Stimulated activated CD8-positive, alpha-beta memory T cell treated with anti-CD3 and anti-CD28 coated beads, Interleukin-15, amount 100 ng/mL, for 48 hours (primary cell): ENCODE measurements at regions not wholly inside any gene's neighbourhood (a gene's known extent, or its start where the extent isn't known, plus 50 kb on each side); places are given as distances from the start of the nearest gene placed in this dataset.
"Not testable (repeated sequence)": the region's sequence is repeated elsewhere in the genome, so short reads cannot be mapped to it uniquely, and the experiment has no call there.

Experiments used
- DNase-seq, 2 donors: peaks; one replicate each; pipeline ENCODE4 v3.0.0-alpha.2; 2020; ENCODE audit warnings: low read depth in 2 of 2

DNA sequence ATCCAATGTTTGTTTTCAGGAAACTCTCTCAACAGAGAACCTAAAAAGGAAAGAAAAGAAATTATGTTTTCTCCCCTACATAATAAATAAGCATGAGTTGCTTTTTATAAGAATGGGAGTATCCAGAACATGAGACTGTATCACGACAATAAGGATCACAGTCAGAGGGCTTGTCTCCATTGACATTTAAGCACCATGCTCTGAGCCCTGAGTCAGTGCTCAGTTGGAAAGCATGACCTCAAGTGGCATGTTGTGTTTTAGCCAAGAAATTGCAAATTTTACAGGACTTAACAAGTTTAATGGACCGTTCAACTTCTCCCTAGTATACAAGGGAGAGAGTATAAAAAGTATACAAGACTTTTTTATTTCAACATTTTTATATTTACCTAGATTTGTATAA lies 431.6 kb downstream of the GJA1 start:
- no peak for DNase-seq

- no peak for DNase-seq
These were observed 432.8 kb downstream of the GJA1 start for GRCh38 chr6:121868206-121868605.

DNA sequence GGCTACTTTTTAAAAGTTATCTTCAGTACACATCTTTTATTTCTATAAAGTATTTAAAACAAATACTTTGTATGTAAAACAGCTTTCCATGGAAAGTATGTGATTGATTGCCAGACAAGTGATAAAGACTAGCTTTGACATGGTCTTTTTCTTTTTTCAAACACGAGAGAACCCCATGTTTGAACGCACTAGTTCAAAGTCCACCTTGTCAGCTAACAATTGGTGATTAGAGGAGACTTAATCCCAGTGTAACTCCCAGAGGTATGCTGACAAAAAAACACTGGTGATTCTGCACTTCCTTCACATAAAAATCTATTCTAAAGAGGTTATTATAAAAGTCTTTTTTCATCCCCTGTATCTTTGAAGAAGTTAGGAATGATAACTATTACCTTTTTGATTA lies 438.1 kb downstream of the GJA1 start:
- DNase-seq = no peak

- no peak for DNase-seq
These were observed 441.3 kb downstream of the GJA1 start for GRCh38 chr6:121876721-121877120.

GRCh38 chr6:121879149-121879548 lies 443.7 kb downstream of the GJA1 start:
- DNase-seq = no peak

DNA sequence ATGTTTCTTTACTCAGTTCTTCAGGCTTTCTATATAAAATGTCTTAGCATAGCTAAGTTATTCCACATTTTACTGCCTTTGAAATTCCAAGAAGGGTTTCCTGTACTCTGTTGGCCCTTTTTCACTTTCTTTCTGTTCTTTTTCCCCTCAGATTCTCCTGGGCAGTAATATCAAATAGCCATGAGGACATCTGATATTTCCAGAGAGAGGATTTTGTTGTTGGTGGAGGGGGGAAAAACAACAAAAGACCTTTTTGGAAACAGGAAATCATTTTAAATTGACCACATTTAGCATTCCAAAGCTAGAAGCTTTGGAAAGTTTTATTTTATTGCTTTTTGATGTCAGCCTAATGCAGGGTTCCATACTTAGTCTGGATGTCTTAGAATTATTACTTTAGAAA lies 445.4 kb downstream of the GJA1 start:
- DNase-seq = no peak

DNA sequence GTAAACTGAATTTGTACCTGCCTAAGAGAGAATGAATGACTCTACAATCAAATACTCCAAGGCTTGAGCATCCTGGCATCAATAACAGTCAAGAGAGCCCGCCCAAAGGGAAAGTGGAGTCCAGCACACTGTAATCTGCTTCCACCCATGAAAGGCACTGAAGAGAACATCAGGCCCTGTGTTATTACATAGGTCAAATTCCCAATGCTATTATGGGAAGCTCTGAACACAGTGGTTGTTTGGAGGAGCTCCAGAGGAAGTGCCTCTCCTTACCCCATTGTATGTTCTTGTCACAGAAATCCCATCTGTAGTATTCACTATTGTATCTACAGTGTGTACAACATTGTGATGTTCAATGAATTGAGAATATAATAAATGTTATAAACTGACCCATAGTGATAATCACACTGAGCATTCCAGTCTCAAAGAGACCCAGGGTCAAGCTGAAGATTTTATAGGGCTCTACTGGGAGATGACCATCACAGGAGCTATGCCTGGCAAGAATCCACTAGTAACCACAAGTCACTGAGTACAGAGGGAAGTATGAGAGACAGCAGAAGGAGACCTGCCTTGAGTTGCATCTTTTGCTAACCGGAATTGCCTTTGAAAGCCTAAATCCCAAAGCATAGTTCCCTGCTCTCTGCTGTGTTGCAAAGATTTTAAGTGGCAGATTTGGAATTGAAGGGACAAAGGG lies 446.7 kb downstream of the GJA1 start:
- no peak for DNase-seq

GRCh38 chr6:121884091-121884490 lies 448.6 kb downstream of the GJA1 start:
- DNase-seq = no peak

DNA sequence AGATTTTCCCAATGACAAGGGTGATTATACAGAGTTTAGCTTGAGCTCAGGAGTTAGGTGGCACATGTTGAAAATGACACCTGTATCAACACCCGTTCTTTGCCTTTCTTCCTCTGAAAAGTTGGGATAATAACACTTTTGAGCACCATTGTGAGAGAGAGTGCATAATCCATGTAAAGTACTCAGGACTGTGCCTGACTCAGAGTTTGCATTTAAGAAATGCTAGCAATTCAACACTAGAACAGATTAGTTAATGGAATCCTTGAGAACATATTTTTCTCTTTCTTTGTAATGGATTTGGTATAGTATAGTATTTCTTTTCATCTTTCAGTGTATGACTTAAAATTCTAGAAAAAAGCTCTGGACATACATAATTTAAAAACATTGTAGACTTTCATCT lies 449.2 kb downstream of the GJA1 start:
- DNase-seq = no peak

DNA sequence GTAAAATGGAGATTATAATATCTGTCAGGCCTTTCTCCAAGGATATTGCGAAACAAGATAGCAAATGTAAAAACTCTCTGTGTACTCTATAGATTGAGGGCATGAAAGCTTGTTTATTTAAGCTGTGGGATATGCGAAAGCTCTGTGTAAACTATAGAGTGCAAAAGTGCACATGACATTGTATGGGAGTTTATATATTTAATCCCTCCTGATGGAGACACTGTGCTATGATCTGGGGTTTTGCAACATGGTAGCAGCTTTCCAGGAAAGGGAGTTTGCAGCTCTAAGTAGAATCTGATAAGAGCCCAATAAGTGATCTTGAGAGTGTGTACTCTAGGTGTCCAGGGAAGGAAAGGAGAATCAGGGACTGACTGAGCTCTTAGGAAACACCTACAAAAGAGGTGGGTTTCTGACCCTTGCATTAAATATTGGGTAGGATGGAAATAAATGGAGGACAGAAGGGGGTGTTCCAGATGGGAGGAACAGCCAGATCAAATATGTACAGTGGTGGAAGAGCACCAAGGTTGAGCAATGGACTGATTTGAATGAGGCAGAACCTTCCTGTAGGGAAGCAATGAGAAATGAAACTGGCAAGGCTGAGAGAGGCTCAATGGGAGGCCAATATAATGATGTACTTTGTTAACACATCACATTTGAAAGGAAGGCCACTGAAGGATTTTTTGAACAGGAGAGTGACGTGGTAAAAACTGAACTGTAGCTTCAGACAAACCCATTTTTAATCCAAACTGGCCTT lies 450.1 kb downstream of the GJA1 start:
- DNase-seq = no peak

DNA sequence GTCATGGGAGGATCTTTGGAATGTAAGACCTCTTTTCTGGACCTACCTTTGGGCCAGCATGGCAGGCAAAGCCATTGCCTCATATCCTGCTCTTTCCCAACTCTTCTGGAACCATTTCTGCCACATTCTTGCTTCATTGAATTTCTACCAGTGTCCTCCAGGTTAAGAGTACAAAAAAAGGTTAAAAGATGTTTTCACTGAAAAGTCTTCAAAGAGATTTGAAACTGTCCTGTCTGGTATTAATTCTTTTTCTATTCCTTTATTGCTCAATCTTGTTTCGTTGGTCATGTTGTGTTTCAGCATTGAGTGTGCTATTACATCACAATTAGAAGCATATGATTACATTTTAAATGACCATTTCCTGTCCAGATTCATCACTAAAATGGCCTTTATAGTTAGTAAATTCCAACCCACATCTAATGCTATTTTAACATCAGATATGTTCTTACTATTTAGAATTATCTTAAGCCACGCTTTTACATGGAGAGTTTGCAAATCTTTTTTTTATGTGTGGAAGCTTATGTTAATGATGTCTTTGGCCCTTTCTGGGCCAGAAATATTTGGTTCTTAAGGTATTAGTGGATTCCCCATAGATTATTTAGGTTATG lies 450.9 kb downstream of the GJA1 start:
- DNase-seq = no peak

GRCh38 chr6:121887724-121888123 lies 452.3 kb downstream of the GJA1 start:
- DNase-seq = no peak

DNA sequence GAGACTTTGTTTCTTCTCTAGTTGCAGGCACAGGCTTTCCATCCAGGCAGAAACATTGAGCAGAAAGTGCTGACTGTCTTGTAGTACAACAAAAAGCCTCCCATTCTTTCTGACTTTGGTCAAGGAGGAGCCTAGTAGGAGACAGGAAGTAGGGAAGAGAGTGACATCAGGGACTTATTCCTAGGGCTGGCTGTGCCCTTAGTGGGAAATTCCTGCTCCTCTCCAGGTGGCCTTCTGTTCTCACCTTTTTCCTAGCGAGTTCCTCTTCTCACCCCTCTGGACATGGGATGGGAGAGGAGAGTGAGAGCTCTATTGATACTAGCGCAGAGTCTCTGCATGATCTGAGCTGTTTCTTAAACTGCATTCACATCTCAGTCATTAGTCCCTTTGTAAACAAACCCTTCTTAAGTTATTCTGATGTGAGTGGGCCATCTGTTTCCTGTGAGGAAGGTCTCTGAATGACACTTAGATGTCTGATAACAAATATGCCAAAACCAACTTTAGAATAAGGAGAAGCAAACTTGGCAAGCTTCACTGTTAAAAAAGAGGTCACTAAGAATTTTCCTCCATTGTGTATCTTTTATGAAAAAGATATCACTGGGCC lies 455.0 kb downstream of the GJA1 start:
- DNase-seq = no peak

GRCh38 chr6:121895731-121896130 lies 460.3 kb downstream of the GJA1 start:
- not testable (repeated sequence) for DNase-seq

DNA sequence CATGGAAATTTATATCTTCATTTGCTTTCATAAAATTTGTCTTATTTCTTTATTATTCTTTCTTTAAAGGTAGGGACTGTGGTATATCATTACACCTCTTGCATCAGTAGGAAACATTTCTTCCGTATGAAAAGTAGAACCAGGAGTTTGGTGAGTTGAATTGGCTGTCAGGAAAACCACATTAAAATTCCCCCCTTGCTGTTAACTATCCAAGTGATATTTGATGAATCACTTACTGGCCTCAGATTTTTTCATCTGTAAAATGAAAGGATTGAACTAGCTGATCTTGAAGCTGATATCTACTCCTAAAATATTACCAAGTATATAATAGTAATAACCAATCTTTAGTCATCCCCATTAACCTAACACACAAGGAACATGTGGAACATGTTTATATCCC lies 460.9 kb downstream of the GJA1 start:
- DNase-seq = no peak

DNA sequence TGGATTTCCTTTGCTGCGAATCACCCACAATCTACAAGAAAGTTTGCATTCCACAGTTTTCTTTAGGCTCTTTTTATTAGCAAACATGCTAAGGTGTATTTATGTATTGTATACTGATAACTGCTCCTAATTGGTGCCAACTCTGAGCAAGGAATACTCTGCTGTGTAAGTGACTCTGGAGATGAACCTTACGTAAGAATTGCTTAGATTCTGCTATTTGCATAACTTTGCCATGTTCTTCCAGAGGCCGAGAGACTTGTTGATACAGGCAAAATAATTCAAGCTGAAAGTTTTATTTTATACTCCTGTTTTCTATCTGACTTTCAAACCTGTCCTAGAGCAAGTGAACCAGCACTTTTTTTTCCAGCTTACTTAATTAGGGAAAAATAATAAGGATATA lies 461.3 kb downstream of the GJA1 start:
- no peak for DNase-seq

DNA sequence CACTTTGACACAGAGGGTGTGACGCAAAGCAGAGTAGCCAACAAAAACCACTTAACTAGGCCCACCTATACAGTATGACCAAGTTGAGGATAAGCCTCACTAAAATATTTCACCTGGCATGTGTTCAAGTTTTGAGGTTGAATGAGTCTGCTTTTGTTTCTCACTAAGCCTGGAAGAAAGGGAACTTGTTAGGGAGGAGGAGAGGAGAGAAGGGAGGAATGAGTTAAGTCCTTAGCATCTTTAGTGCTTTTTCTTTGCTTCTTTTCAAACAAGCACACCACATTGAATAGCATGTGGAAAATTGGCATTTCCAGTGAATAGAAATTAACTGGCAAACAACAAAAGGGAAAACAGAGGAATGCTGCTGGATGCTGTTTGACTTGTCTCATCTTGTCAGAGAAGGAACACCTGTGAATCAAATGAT lies 461.9 kb downstream of the GJA1 start:
- DNase-seq = no peak

DNA sequence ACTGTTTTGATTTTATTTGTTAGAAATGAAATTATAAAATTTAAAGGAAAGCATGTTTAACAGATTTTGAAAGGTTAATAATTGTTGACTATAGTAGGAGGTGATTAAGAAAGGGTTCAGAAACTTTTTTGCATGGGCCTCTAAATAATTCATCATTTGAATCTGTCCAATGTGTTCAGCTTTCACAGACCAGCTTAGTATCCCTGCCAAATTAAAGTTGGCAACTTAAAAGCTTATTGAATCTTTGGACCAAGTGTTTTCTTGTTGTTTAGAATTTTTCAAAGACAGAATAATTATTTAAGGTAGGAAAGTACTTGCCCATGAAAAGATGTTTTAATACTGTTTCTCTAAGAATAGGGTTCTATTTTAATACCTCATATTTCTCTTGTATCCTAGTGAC lies 466.0 kb downstream of the GJA1 start:
- DNase-seq = no peak

DNA sequence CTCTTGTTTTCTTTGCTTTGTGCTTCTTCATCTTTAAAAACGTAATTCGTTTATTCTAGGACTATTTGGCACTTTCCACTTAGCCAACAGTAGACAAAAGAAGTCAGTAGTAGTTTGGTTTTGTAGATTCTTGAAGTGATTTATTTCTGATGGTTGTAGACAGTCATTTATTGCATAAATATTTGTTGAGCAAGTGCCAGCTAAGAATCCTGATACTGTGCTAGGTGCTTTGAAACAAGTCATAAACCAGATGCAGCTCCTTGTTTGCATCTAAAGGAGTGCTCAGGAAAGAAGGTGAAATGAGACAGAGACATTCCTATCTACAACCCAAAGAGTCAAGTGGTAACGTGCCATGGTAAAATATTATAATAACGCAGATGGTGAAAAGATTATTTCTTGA lies 469.1 kb downstream of the GJA1 start:
- no peak for DNase-seq

GRCh38 chr6:121912905-121913304 lies 477.5 kb downstream of the GJA1 start:
- no peak for DNase-seq

DNA sequence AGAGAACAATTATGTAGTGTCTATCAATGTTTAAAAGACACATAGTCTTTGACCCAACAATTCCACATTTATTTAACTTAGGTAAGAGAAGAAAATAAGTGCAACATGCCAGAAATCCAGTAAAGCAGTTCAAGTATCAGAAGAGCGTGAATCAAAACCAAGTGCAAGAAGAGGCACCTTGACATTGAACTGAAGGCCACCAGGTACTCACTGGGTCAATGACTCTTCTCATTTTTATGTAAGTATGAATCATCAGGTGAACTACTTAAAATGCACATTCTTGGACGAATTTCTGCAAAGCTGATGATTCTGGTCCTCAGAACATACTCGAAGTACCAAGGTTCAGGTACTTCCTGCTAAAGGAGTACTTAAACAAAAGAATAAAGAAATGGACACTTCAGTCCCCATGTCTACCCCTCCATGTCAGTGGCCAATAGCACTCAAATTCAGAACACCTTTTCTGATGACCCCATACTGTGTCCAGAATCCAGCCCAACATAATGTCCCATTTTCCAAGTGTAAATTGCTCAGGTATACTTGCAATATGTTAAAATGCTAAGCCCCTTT lies 481.9 kb downstream of the GJA1 start:
- no peak for DNase-seq

- DNase-seq = no peak
These were observed 481.5 kb upstream of the HSF2 start for GRCh38 chr6:121917834-121918559.
